Colonic mucosa (tissue), 4 donors: ENCODE measurements at regions not wholly inside any gene's neighbourhood (a gene's known extent, or its start where the extent isn't known, plus 50 kb on each side); places are given as distances from the start of the nearest gene placed in this dataset.

Source experiments
- DNase-seq: peaks from one replicate; pipeline ENCODE4 v3.0.0-alpha.2; 2020
- H3K27ac ChIP-seq: fragments of 200-600 bp; one replicate; pipeline ENCODE4 v1.8.0; 2021
- H3K27me3 ChIP-seq: fragments of 200-600 bp; one replicate; pipeline ENCODE4 v1.8.0; 2021
- H3K36me3 ChIP-seq: fragments of 200-600 bp; one replicate; pipeline ENCODE4 v1.8.0; 2021
- H3K4me1 ChIP-seq: fragments of 200-600 bp; one replicate; pipeline ENCODE4 v1.8.0; 2021; ENCODE audit warnings: mild to moderate bottlenecking
- H3K4me3 ChIP-seq: fragments of 200-600 bp; one replicate; pipeline ENCODE4 v1.8.0; 2021
- H3K9ac ChIP-seq, 2 donors: one replicate each; pipeline ENCODE4 v1.7.0; 2013; ENCODE audit warnings: control low read depth in 2 of 2, low read depth in 2 of 2, low read length in 2 of 2
- H3K9me3 ChIP-seq: fragments of 200-600 bp; one replicate; pipeline ENCODE4 v1.8.0; 2021
- intact Hi-C: fragments of 100-400 bp; cut with DNase I; formaldehyde crosslinking; loops from one replicate; pipeline ENCODE4 v1.14.1; 2022
- TF ChIP-seq, protein P1 (sequence below): fragments of 200-600 bp; IDR thresholded peaks from one replicate; pipeline ENCODE4 v1.8.0; 2022; ENCODE audit warnings: antibody characterized with exemption, mild to moderate bottlenecking
- donor health status: healthy.
- donor health status: DM: no; HTN: no; CAD: no.
- donor health status: DM: no; HTN: no; CAD: no.

GRCh38 chr2:152944099-152944498 is 225.7 kb downstream of the ARL6IP6 start:
- TF ChIP-seq, protein P1, sequence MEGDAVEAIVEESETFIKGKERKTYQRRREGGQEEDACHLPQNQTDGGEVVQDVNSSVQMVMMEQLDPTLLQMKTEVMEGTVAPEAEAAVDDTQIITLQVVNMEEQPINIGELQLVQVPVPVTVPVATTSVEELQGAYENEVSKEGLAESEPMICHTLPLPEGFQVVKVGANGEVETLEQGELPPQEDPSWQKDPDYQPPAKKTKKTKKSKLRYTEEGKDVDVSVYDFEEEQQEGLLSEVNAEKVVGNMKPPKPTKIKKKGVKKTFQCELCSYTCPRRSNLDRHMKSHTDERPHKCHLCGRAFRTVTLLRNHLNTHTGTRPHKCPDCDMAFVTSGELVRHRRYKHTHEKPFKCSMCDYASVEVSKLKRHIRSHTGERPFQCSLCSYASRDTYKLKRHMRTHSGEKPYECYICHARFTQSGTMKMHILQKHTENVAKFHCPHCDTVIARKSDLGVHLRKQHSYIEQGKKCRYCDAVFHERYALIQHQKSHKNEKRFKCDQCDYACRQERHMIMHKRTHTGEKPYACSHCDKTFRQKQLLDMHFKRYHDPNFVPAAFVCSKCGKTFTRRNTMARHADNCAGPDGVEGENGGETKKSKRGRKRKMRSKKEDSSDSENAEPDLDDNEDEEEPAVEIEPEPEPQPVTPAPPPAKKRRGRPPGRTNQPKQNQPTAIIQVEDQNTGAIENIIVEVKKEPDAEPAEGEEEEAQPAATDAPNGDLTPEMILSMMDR = no peak
- intact Hi-C loops = no loop called here
- H3K36me3 ChIP-seq = no peaks in the 10 kb centered on the region
- H3K4me1 ChIP-seq = no peaks in the 10 kb centered on the region
- H3K9ac ChIP-seq = no peak overlapping the region
- H3K4me3 ChIP-seq = no peak overlapping the region
- no peaks in the 10 kb centered on the region for H3K9me3 ChIP-seq
- DNase-seq = no peak
- H3K27ac ChIP-seq = no peak overlapping the region
- H3K27me3 ChIP-seq = no peaks in the 10 kb centered on the region

DNA sequence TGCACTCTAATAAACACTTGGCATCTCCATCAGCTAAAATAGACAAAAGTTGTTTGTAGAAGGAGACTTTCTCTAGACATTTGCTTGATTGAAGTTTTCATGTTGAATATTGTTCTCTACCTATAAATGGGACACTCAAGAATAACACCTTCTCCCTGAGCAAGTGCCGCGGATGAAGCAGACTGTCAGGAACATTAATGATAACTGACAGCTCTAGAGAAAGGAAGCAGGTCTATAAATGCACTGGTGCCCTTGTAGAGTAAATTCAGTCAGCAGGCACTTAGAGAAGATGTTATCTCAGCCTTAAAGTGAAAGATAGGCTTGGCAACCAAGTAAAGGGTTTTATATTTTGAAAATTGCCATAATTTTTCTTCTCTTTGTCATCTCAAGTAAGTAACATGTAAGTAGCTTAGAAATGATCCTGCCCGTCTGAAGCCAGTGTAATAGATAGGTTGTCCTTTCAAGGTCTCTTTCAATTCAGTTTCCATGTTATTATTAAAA is 224.6 kb downstream of the ARL6IP6 start:
- intact Hi-C loops = no loop called here
- TF ChIP-seq, protein P1 = no peak

DNA sequence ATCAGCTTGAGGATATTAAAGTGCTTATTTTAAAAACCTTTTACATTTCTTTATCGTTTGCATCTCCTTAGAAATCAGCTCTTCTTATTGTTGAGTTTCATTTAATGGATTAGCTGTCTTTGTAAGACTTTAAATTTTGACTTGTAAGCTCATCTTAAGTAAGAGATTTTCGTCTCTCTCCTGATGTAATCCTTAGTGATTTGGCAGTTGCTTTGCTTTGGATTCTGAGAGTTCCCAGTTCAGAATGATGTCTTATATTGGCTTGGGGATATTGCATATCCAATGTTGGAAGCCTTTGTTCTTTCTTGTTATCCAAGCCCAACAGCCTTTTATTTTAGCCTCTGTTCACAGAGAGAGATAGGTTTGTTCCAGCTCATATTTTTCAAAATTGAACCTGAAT is 212.1 kb downstream of the ARL6IP6 start:
- Histone ChIP-seq H3K4me1 (no peaks in the 10 kb centered on the region), H3K36me3 (no peaks in the 10 kb centered on the region), H3K9ac (no peak overlapping the region), H3K27me3 (no peaks in the 10 kb centered on the region), H3K27ac (no peak overlapping the region), H3K9me3 (no peaks in the 10 kb centered on the region), H3K4me3 (no peak overlapping the region)
- TF ChIP-seq, protein P1 = no peak
- intact Hi-C loops = no loop called here
- no peak for DNase-seq

More for the DNA sequence above, 224.6 kb downstream of the ARL6IP6 start:
- H3K4me1 ChIP-seq = no peaks in the 10 kb centered on the region
- DNase-seq = no peak
- no peaks in the 10 kb centered on the region for H3K36me3 ChIP-seq
- H3K9me3 ChIP-seq = no peaks in the 10 kb centered on the region
- no peak overlapping the region for H3K4me3 ChIP-seq
- H3K9ac ChIP-seq = no peak overlapping the region
- no peak overlapping the region for H3K27ac ChIP-seq
- no peaks in the 10 kb centered on the region for H3K27me3 ChIP-seq

DNA sequence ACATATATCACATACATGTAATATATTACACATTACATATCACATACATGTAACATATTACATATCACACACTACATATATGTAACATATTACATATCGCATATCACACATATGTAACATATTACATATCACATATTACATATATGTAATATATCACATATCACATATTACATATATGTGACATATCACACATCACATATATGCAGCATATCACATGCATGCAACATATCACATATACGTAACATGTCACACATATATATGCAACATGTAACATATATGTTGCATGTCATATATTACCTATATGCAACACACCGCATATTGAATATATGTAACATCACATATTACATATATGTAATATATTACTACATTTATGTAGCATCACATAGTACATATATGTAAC is 211.2 kb downstream of the ARL6IP6 start:
- TF ChIP-seq, protein P1 = no peak
- no peak for DNase-seq
- Histone ChIP-seq H3K9me3 (no peaks in the 10 kb centered on the region), H3K4me3 (no peak overlapping the region), H3K9ac (no peak overlapping the region), H3K27me3 (no peaks in the 10 kb centered on the region), H3K36me3 (no peaks in the 10 kb centered on the region), H3K4me1 (no peaks in the 10 kb centered on the region), H3K27ac (no peak overlapping the region)
- intact Hi-C loops = loop anchor here (5.0 kb wide), 2 partner anchors 363 to 548 kb away; partner anchors contain the start of gene RPRM

GRCh38 chr2:152925547-152926448 is 207.4 kb downstream of the ARL6IP6 start:
- intact Hi-C loops = loop anchor here (5.0 kb wide), 2 partner anchors 367 to 552 kb away; partner anchors contain the start of gene RPRM

More at GRCh38 chr2:152925547-152926448, 207.4 kb downstream of the ARL6IP6 start:
- Histone ChIP-seq H3K4me1 (no peaks in the 10 kb centered on the region), H3K4me3 (no peak overlapping the region), H3K27me3 (no peaks in the 10 kb centered on the region), H3K36me3 (no peaks in the 10 kb centered on the region), H3K9me3 (no peaks in the 10 kb centered on the region), H3K27ac (no peak overlapping the region), H3K9ac (no peak overlapping the region)
- TF ChIP-seq, protein P1 = peak; percentile 71
- DNase-seq = peak; percentile 81
